ENCODE measurements at regions not wholly inside any gene's neighbourhood (a gene's known extent, or its start where the extent isn't known, plus 50 kb on each side); places are given as distances from the start of the nearest gene placed in this dataset.

- no peaks in the 10 kb centered on the region for H3K36me3 ChIP-seq
- DNase-seq, result no peak
- peaks cover 0 to 3% (median 1%) of the 10 kb centered on the region in 4 donors for H3K9me3 ChIP-seq
- H3K4me1 ChIP-seq, result no peaks in the 10 kb centered on the region
- H3K4me3 ChIP-seq, result no peak overlapping the region
- TF ChIP-seq POLR2AphosphoS5 (IDR thresholded peaks at IDR 0.05), result no peak
- no peak for TF ChIP-seq EP300 (IDR thresholded peaks at IDR 0.05)
- TF ChIP-seq, protein P1, sequence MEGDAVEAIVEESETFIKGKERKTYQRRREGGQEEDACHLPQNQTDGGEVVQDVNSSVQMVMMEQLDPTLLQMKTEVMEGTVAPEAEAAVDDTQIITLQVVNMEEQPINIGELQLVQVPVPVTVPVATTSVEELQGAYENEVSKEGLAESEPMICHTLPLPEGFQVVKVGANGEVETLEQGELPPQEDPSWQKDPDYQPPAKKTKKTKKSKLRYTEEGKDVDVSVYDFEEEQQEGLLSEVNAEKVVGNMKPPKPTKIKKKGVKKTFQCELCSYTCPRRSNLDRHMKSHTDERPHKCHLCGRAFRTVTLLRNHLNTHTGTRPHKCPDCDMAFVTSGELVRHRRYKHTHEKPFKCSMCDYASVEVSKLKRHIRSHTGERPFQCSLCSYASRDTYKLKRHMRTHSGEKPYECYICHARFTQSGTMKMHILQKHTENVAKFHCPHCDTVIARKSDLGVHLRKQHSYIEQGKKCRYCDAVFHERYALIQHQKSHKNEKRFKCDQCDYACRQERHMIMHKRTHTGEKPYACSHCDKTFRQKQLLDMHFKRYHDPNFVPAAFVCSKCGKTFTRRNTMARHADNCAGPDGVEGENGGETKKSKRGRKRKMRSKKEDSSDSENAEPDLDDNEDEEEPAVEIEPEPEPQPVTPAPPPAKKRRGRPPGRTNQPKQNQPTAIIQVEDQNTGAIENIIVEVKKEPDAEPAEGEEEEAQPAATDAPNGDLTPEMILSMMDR (IDR thresholded peaks at IDR 0.05), result no peak
- no peak for TF ChIP-seq POLR2A (IDR thresholded peaks at IDR 0.05)
- H3K27me3 ChIP-seq, result no peaks in the 10 kb centered on the region
- intact Hi-C loops (cut with DNase I), result no loop called here
- no peak overlapping the region for H3K27ac ChIP-seq
Observed at GRCh38 chr1:90526954-90527353, 190.1 kb downstream of the BARHL2 start.

- no peaks in the 10 kb centered on the region for H3K27me3 ChIP-seq
- TF ChIP-seq POLR2A (IDR thresholded peaks at IDR 0.05) (no peak), EP300 (IDR thresholded peaks at IDR 0.05) (no peak), POLR2AphosphoS5 (IDR thresholded peaks at IDR 0.05) (no peak)
- TF ChIP-seq, protein P1 (IDR thresholded peaks at IDR 0.05), result no peak
- H3K27ac ChIP-seq, result no peak overlapping the region
- no peaks in the 10 kb centered on the region for H3K36me3 ChIP-seq
- H3K9me3 ChIP-seq, result peaks cover 0 to 3% (median 1%) of the 10 kb centered on the region in 4 donors
- H3K4me3 ChIP-seq, result no peak overlapping the region
- no peak for DNase-seq
- intact Hi-C loops (cut with DNase I), result no loop called here
- H3K4me1 ChIP-seq, result no peaks in the 10 kb centered on the region
Observed at GRCh38 chr1:90522432-90522831, 194.7 kb downstream of the BARHL2 start.

- no peak for DNase-seq
- TF ChIP-seq, protein P1 (IDR thresholded peaks at IDR 0.05), result no peak
- TF ChIP-seq POLR2AphosphoS5 (IDR thresholded peaks at IDR 0.05), result no peak
- no peak for TF ChIP-seq POLR2A (IDR thresholded peaks at IDR 0.05)
- TF ChIP-seq EP300 (IDR thresholded peaks at IDR 0.05), result no peak
- Histone ChIP-seq H3K27ac (no peak overlapping the region), H3K36me3 (no peaks in the 10 kb centered on the region), H3K9me3 (no peaks in the 10 kb centered on the region), H3K4me3 (no peak overlapping the region), H3K4me1 (no peaks in the 10 kb centered on the region), H3K27me3 (no peaks in the 10 kb centered on the region)
- intact Hi-C loops (cut with DNase I), result no loop called here
- WGBS, 2 donors, result 88 to 93% methylated on average over 5 of the region's 5 CpGs
Observed at GRCh38 chr1:90513956-90514355, 203.1 kb downstream of the BARHL2 start.

DNA sequence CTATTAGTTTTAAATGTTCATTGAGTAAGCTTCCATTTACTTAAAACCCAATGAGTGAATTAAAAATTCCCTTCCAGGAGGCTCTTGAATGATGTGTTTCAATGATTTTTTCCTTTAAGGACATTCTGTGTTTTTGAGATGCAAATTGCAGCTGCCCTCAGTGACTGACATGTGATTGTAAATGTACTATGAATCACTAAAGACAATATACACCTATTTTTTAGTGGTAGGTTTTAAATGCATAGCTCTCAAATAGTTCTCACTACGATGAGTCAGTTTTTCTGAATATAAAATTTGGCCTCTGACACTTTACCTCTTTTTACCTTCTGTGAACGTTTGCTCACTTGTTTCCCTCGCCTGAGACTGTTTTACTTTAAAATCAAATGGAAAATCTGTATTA, 204.7 kb downstream of the BARHL2 start:
- TF ChIP-seq, protein P1 (IDR thresholded peaks at IDR 0.05), result no peak
- TF ChIP-seq EP300 (IDR thresholded peaks at IDR 0.05) (no peak), POLR2A (IDR thresholded peaks at IDR 0.05) (no peak), POLR2AphosphoS5 (IDR thresholded peaks at IDR 0.05) (no peak)
- Histone ChIP-seq H3K4me3 (no peak overlapping the region), H3K4me1 (no peaks in the 10 kb centered on the region), H3K27ac (no peak overlapping the region), H3K27me3 (no peaks in the 10 kb centered on the region), H3K9me3 (no peaks in the 10 kb centered on the region), H3K36me3 (no peaks in the 10 kb centered on the region)
- WGBS, 2 donors, result 57 to 71% methylated on average over 3 of the region's 3 CpGs
- intact Hi-C loops (cut with DNase I), result no loop called here
- no peak for DNase-seq

DNA sequence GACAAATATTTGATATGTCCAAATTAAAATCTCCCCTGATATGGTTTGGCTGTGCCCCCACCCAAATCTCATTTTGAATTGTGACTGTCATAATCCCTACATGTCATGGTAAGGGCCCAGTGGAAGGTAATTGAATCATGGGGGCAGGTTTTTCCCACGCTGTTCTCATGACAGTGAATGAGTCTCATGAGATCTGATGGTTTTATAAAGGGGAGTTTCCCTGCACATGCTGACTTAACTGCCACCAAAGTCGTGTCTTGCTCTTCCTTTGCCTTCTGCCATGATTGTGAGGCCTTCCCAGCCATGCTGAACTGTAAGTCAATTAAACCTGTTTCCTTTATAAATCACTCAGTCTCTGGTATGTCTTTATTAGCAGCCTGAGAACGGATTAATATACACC, 207.0 kb downstream of the BARHL2 start:
- WGBS, 2 donors, result 57 to 65% methylated on average over 3 of the region's 3 CpGs

More for the DNA sequence above, 207.0 kb downstream of the BARHL2 start:
- no peak for TF ChIP-seq POLR2AphosphoS5 (IDR thresholded peaks at IDR 0.05)
- no peak for TF ChIP-seq POLR2A (IDR thresholded peaks at IDR 0.05)
- no peak for TF ChIP-seq EP300 (IDR thresholded peaks at IDR 0.05)
- TF ChIP-seq, protein P1 (IDR thresholded peaks at IDR 0.05), result no peak
- intact Hi-C loops (cut with DNase I), result no loop called here
- Histone ChIP-seq H3K27me3 (no peaks in the 10 kb centered on the region), H3K27ac (no peak overlapping the region), H3K36me3 (no peaks in the 10 kb centered on the region), H3K4me3 (no peak overlapping the region), H3K9me3 (no peaks in the 10 kb centered on the region), H3K4me1 (no peaks in the 10 kb centered on the region)
- no peak for DNase-seq

All from sigmoid colon (tissue), 6 donors.